ENCODE measurements at regions not wholly inside any gene's neighbourhood (a gene's known extent, or its start where the extent isn't known, plus 50 kb on each side); places are given as distances from the start of the nearest gene placed in this dataset.

GRCh38 chr15:47360305-47360704 lies 357.0 kb upstream of the SEMA6D start:
- TF ChIP-seq CTCF (IDR thresholded peaks at IDR 0.05) (no peak), SP1 (CRISPR knock-in tag; conservative IDR thresholded peaks at IDR 0.05) (no peak)

All from WTC11 (cell line).